GM12878 (cell line): ENCODE measurements at regions not wholly inside any gene's neighbourhood (a gene's known extent, or its start where the extent isn't known, plus 50 kb on each side); places are given as distances from the start of the nearest gene placed in this dataset.

ENCODE experiments used
- ATAC-seq: fragments of 200-7000 bp; cut with Tn5 transposase; 3 replicates; pipeline ENCODE4 v1.9.1; 2020; ENCODE audit warnings: mild to moderate bottlenecking, moderate library complexity
- BruUV-seq: library from RNA; stranded (reverse); fragments of 400-500 nt; replicated peaks from 2 replicates; lab custom pipeline; 2021; lab: Mats Ljungman, UMichigan
- CTCF ChIA-PET: fragments of 300-600 bp; sonication (Branson Sonifier 250); formaldehyde crosslinking; extraction: SDS; loops from one replicate; lab custom pipeline; 2021; ENCODE audit warnings: inconsistent platforms; lab: Yijun Ruan, JAX
- POLR2A ChIA-PET: fragments of 350-600 bp; formaldehyde crosslinking; extraction: SDS; loops from one replicate; lab custom pipeline; 2021; ENCODE audit warnings: inconsistent platforms; lab: Charles Lee
- RAD21 ChIA-PET: fragments of 300-600 bp; sonication (Branson Sonifier 250); formaldehyde crosslinking; loops from one replicate; lab custom pipeline; 2023; ENCODE audit warnings: antibody characterized with exemption; ENCODE audit not compliant: unreplicated experiment; lab: Charles Lee
- SMC1A ChIA-PET: fragments of 300-600 bp; sonication (Branson Sonifier 250); formaldehyde crosslinking; loops from one replicate; lab custom pipeline; 2023; ENCODE audit not compliant: unreplicated experiment, uncharacterized antibody; lab: Charles Lee
- DNase-seq: peaks from one replicate; pipeline ENCODE4 v3.0.0-alpha.2; 2011; ENCODE audit warnings: low read depth, low spot score
- FAIRE-seq: peaks from 3 replicates; lab custom pipeline; 2011; peaks lifted over from hg19 to GRCh38; lab: Jason Lieb, UNC
- H2AFZ ChIP-seq: 2 replicates; pipeline ENCODE4 v1.6.0; 2011; ENCODE audit warnings: low read depth, low read length, control low read depth; ENCODE audit not compliant: control insufficient read depth
- H3K27ac ChIP-seq: 2 replicates; pipeline ENCODE4 v1.5.1; 2011; ENCODE audit warnings: control low read depth; ENCODE audit not compliant: control insufficient read depth, insufficient read depth
- H3K27me3 ChIP-seq, 2 experiments: replicated peaks in 1 of 2; 2 replicates each; pipeline versions ENCODE4 v1.6.0 to v1.6.1; 2011; ENCODE audit warnings: low read length in 1 of 2; ENCODE audit not compliant: control insufficient read depth in 2 of 2, insufficient read depth in 2 of 2
- H3K36me3 ChIP-seq, 2 experiments: 2 replicates each; pipeline ENCODE4 v1.5.1; 2011; ENCODE audit warnings: low read length in 1 of 2; ENCODE audit not compliant: control insufficient read depth in 2 of 2, insufficient read depth in 2 of 2
- H3K4me1 ChIP-seq: 2 replicates; pipeline ENCODE4 v1.6.1; 2011; ENCODE audit warnings: mild to moderate bottlenecking, low read length, moderate library complexity, mixed read lengths; ENCODE audit not compliant: control insufficient read depth, insufficient read depth
- H3K4me2 ChIP-seq: 2 replicates; pipeline ENCODE4 v1.6.0; 2011; ENCODE audit warnings: control low read depth; ENCODE audit not compliant: control insufficient read depth, insufficient read depth
- H3K4me3 ChIP-seq: fragments of 200-600 bp; sonication (generic); 2 replicates; pipeline ENCODE4 v1.5.1; 2016
- H3K79me2 ChIP-seq: 2 replicates; pipeline ENCODE4 v1.6.0; 2011; ENCODE audit warnings: low read length; ENCODE audit not compliant: control insufficient read depth, insufficient read depth
- H3K9ac ChIP-seq: 2 replicates; pipeline ENCODE4 v1.8.0; 2011; ENCODE audit warnings: low read length, control low read depth, mixed read lengths; ENCODE audit not compliant: control insufficient read depth, insufficient read depth
- H3K9me3 ChIP-seq: replicated peaks from 3 replicates; pipeline ENCODE4 v1.5.1; 2011; ENCODE audit warnings: mild to moderate bottlenecking, low read length; ENCODE audit not compliant: control insufficient read depth, insufficient read depth
- H4K20me1 ChIP-seq: 2 replicates; pipeline ENCODE4 v1.6.0; 2011; ENCODE audit not compliant: control insufficient read depth, insufficient read depth
- EP300 ChIP-seq, 2 experiments: fragments of 150-350 bp in 1 of 2; IDR thresholded peaks; 2 replicates each; pipeline ENCODE4 v1.6.1; 2011 to 2012; ENCODE audit warnings: low read depth in 2 of 2, low read length in 2 of 2, borderline replicate concordance in 1 of 2, improper control_type of control experiment in 1 of 2, inconsistent platforms in 1 of 2; ENCODE audit not compliant: control insufficient read depth in 1 of 2
- HDGF ChIP-seq: fragments of 450-650 bp; IDR thresholded peaks from 2 replicates; pipeline ENCODE4 v1.6.1; 2016; ENCODE audit warnings: antibody characterized with exemption
- KDM1A ChIP-seq: fragments of 200-600 bp; sonication (generic); IDR thresholded peaks from 2 replicates; pipeline ENCODE4 v1.6.1; 2016; ENCODE audit warnings: borderline replicate concordance
- NRF1 ChIP-seq: conservative IDR thresholded peaks from 2 replicates; pipeline ENCODE4 v1.6.1; 2011; ENCODE audit warnings: mild to moderate bottlenecking, low read depth, low read length, improper control_type of control experiment
- ZNF207 ChIP-seq: fragments of 450-650 bp; IDR thresholded peaks from 2 replicates; pipeline ENCODE4 v1.6.1; 2014; ENCODE audit warnings: antibody characterized with exemption, mild to moderate bottlenecking, borderline replicate concordance
- ZNF274 ChIP-seq: IDR thresholded peaks from one replicate; pipeline ENCODE4 v1.8.0; 2011; ENCODE audit not compliant: insufficient read length, insufficient read depth
- WGBS: methylation state at CpG from one replicate; pipeline ENCODE4 v1.1.6; 2016; ENCODE audit warnings: low lambda C conversion rate; ENCODE audit not compliant: insufficient replicate concordance, insufficient coverage; ENCODE audit errors: missing lambda C conversion rate; 5-methylcytosine and 5-hydroxymethylcytosine counted together
- in situ Hi-C: fragments of 300-500 bp; cut with MboI; formaldehyde crosslinking; loops from 9 replicates; pipeline ENCODE4 v1.14.3; 2018; ENCODE audit warnings: mixed read lengths
- intact Hi-C: fragments of 100-400 bp; cut with micrococcal nuclease; formaldehyde crosslinking; loops from one replicate; pipeline ENCODE4 v1.14.2; 2022; ENCODE audit not compliant: unreplicated experiment
- TF ChIP-seq, protein P1 (sequence below), 3 experiments: IDR thresholded peaks in 2 of 3; conservative IDR thresholded peaks in 1 of 3; 2 replicates each; pipeline ENCODE4 v1.5.1; 2011; ENCODE audit warnings: low read depth in 3 of 3, low read length in 3 of 3, mild to moderate bottlenecking in 3 of 3, control low read depth in 2 of 3, moderate library complexity in 2 of 3, inconsistent platforms in 1 of 3, mixed read lengths in 1 of 3; ENCODE audit not compliant: control insufficient read depth in 2 of 3, insufficient read depth in 1 of 3; ENCODE audit errors: extremely low read depth in 1 of 3
- TF ChIP-seq, protein P2 (sequence below): fragments of 450-650 bp; formaldehyde crosslinking; IDR thresholded peaks from 2 replicates; pipeline ENCODE4 v1.4.0; 2020; ENCODE audit warnings: mild to moderate bottlenecking, moderate library complexity

DNA sequence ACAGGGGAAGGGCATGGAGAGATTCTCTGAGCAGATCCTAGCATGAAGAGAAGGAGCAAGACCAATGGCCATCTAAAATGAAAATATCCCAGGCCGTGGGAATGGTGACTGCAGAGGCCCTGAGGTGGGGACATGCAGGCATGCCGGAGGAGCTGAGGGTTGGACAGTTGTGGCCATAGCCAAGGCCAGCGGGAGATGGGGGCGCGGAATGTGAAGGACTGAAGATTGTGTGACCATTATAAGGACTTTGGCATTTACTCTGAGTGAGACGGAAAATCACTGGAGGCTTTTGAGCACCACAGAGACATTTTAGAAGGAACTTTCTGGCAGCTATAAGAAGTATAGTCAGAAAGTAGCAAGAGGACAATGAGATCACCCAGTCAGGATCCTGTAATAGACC, 341.1 kb downstream of the SFMBT2 start:
- ChIA-PET POLR2A (no interaction called here), SMC1A (no interaction called here), RAD21 (no interaction called here), CTCF (interaction anchor here (1.9 kb wide), 1 partner anchor 151 kb away, joined by 4 read pairs; no protein-coding TSS in a partner anchor)
- DNase-seq (no peak), ATAC-seq (no peak), FAIRE-seq (no peak)
- Histone ChIP-seq H3K4me3 (no peak overlapping the region), H3K36me3 (no peaks in the 10 kb centered on the region), H3K9me3 (no peaks in the 10 kb centered on the region), H4K20me1 (no peaks in the 10 kb centered on the region), H3K79me2 (no peaks in the 10 kb centered on the region), H3K9ac (no peak overlapping the region), H3K27me3 (no peaks in the 10 kb centered on the region; a peak in 1 of 4 replicates), H2AFZ (no peak overlapping the region), H3K27ac (no peak overlapping the region), H3K4me1 (no peaks in the 10 kb centered on the region), H3K4me2 (no peak overlapping the region)
- no peak for TF ChIP-seq NRF1
- TF ChIP-seq ZNF274 = no peak
- no peak for TF ChIP-seq EP300 (IDR thresholded peaks at IDR 0.05; ENCODE audit: borderline replicate concordance in 1 of 2, control insufficient read depth in 1 of 2, low read depth in 2 of 2, low read length in 2 of 2)
- TF ChIP-seq, protein P1, sequence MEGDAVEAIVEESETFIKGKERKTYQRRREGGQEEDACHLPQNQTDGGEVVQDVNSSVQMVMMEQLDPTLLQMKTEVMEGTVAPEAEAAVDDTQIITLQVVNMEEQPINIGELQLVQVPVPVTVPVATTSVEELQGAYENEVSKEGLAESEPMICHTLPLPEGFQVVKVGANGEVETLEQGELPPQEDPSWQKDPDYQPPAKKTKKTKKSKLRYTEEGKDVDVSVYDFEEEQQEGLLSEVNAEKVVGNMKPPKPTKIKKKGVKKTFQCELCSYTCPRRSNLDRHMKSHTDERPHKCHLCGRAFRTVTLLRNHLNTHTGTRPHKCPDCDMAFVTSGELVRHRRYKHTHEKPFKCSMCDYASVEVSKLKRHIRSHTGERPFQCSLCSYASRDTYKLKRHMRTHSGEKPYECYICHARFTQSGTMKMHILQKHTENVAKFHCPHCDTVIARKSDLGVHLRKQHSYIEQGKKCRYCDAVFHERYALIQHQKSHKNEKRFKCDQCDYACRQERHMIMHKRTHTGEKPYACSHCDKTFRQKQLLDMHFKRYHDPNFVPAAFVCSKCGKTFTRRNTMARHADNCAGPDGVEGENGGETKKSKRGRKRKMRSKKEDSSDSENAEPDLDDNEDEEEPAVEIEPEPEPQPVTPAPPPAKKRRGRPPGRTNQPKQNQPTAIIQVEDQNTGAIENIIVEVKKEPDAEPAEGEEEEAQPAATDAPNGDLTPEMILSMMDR (IDR thresholded peaks at IDR 0.05 in 2 of 3, conservative IDR thresholded peaks at IDR 0.05 in 1 of 3; ENCODE audit: control insufficient read depth in 2 of 3, extremely low read depth in 1 of 3, insufficient read depth in 1 of 3, low read depth in 3 of 3, low read length in 3 of 3) = no peak
- no peak for TF ChIP-seq HDGF
- no peak for TF ChIP-seq ZNF207
- no peak for TF ChIP-seq KDM1A
- TF ChIP-seq, protein P2, sequence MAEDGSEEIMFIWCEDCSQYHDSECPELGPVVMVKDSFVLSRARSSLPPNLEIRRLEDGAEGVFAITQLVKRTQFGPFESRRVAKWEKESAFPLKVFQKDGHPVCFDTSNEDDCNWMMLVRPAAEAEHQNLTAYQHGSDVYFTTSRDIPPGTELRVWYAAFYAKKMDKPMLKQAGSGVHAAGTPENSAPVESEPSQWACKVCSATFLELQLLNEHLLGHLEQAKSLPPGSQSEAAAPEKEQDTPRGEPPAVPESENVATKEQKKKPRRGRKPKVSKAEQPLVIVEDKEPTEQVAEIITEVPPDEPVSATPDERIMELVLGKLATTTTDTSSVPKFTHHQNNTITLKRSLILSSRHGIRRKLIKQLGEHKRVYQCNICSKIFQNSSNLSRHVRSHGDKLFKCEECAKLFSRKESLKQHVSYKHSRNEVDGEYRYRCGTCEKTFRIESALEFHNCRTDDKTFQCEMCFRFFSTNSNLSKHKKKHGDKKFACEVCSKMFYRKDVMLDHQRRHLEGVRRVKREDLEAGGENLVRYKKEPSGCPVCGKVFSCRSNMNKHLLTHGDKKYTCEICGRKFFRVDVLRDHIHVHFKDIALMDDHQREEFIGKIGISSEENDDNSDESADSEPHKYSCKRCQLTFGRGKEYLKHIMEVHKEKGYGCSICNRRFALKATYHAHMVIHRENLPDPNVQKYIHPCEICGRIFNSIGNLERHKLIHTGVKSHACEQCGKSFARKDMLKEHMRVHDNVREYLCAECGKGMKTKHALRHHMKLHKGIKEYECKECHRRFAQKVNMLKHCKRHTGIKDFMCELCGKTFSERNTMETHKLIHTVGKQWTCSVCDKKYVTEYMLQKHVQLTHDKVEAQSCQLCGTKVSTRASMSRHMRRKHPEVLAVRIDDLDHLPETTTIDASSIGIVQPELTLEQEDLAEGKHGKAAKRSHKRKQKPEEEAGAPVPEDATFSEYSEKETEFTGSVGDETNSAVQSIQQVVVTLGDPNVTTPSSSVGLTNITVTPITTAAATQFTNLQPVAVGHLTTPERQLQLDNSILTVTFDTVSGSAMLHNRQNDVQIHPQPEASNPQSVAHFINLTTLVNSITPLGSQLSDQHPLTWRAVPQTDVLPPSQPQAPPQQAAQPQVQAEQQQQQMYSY (CRISPR knock-in tag) = no peak
- no TSS peak for BruUV-seq
- 41% methylated on average over 6 of the region's 6 CpGs for WGBS
- intact Hi-C loops (no loop called here), in situ Hi-C loops (no loop called here)
